ENCODE measurements at regions not wholly inside any gene's neighbourhood (a gene's known extent, or its start where the extent isn't known, plus 50 kb on each side); places are given as distances from the start of the nearest gene placed in this dataset.

GRCh38 chr5:60084226-60084625, 190.7 kb upstream of the PDE4D start:
- DNase-seq (ENCODE audit: low spot score): no peak
- Histone ChIP-seq H3K4me3 (ENCODE audit: low read depth in 1 of 3, low read length in 3 of 3) (no peak overlapping the region), H3K9me3 (ENCODE audit: control insufficient read depth in 4 of 4, low read length in 3 of 4) (no peaks in the 10 kb centered on the region), H3K27me3 (ENCODE audit: control insufficient read depth in 4 of 4, insufficient read depth in 4 of 4, low read length in 3 of 4) (no peaks in the 10 kb centered on the region), H3K9ac (ENCODE audit: low read depth in 1 of 2, low read length in 2 of 2) (no peak overlapping the region), H3K4me1 (ENCODE audit: control insufficient read depth in 4 of 4, insufficient read depth in 4 of 4, low read length in 3 of 4) (no peaks in the 10 kb centered on the region), H3K27ac (ENCODE audit: low read depth in 1 of 2, low read length in 2 of 2) (no peak overlapping the region), H3K36me3 (ENCODE audit: control insufficient read depth in 4 of 4, insufficient read depth in 3 of 4, low read depth in 1 of 4, low read length in 3 of 4) (no peaks in the 10 kb centered on the region)
- TF ChIP-seq EGR1 (IDR thresholded peaks at IDR 0.05; ENCODE audit: low read depth in 2 of 2) (no peak), MAX (IDR thresholded peaks at IDR 0.05) (no peak), ZBTB33 (IDR thresholded peaks at IDR 0.05) (no peak), HNF4A (conservative IDR thresholded peaks at IDR 0.05) (no peak), TAF1 (conservative IDR thresholded peaks at IDR 0.05) (no peak), HNF4G (IDR thresholded peaks at IDR 0.05) (no peak), CTCF (IDR thresholded peaks at IDR 0.05; ENCODE audit: low read depth, low read length, missing input control) (no peak), REST (IDR thresholded peaks at IDR 0.05) (no peak), FOXA1 (IDR thresholded peaks at IDR 0.05) (no peak), RXRA (IDR thresholded peaks at IDR 0.05) (no peak), SP1 (IDR thresholded peaks at IDR 0.05) (no peak), NR2F2 (IDR thresholded peaks at IDR 0.05) (no peak), GABPA (IDR thresholded peaks at IDR 0.05 in 1 of 2, conservative IDR thresholded peaks at IDR 0.05 in 1 of 2) (no peak)
- 95% methylated on average over 10 of the region's 10 CpGs for WGBS

- TF ChIP-seq GABPA (IDR thresholded peaks at IDR 0.05 in 1 of 2, conservative IDR thresholded peaks at IDR 0.05 in 1 of 2) (no peak), JUND (IDR thresholded peaks at IDR 0.05) (no peak), NR2F2 (IDR thresholded peaks at IDR 0.05) (no peak), ATF3 (IDR thresholded peaks at IDR 0.05) (no peak)
- H3K36me3 ChIP-seq (ENCODE audit: control insufficient read depth in 4 of 4, insufficient read depth in 3 of 4, low read depth in 1 of 4, low read length in 3 of 4): no peaks in the 10 kb centered on the region
- no peaks in the 10 kb centered on the region for H3K27me3 ChIP-seq (ENCODE audit: control insufficient read depth in 4 of 4, insufficient read depth in 4 of 4, low read length in 3 of 4)
- no peaks in the 10 kb centered on the region for H3K9me3 ChIP-seq (ENCODE audit: control insufficient read depth in 4 of 4, low read length in 3 of 4)
- H3K27ac ChIP-seq (ENCODE audit: low read depth in 1 of 2, low read length in 2 of 2): no peak overlapping the region
- DNase-seq (ENCODE audit: low spot score): no peak
- no peaks in the 10 kb centered on the region for H3K4me1 ChIP-seq (ENCODE audit: control insufficient read depth in 4 of 4, insufficient read depth in 4 of 4, low read length in 3 of 4)
- H3K9ac ChIP-seq (ENCODE audit: low read depth in 1 of 2, low read length in 2 of 2): no peak overlapping the region
- H3K4me3 ChIP-seq (ENCODE audit: low read depth in 1 of 3, low read length in 3 of 3): no peak overlapping the region
- 49% methylated on average over 2 of the region's 2 CpGs for WGBS
Measured at GRCh38 chr5:60077292-60077691, 183.8 kb upstream of the PDE4D start.

Data from liver (tissue), 8 donors.